Right atrium auricular region (tissue), 2 donors: ENCODE measurements at regions not wholly inside any gene's neighbourhood (a gene's known extent, or its start where the extent isn't known, plus 50 kb on each side); places are given as distances from the start of the nearest gene placed in this dataset.

Experiments used
- DNase-seq: peaks from one replicate; pipeline ENCODE4 v3.0.0-alpha.2; 2019; ENCODE audit warnings: low spot score
- H3K27ac ChIP-seq, 2 donors: fragments of 200-600 bp; sonication (generic); 1 replicate in 1 of 2; 2 replicates in 1 of 2; pipeline ENCODE4 v1.5.1; 2016 to 2019
- H3K27me3 ChIP-seq, 2 donors: fragments of 200-600 bp; sonication (generic); one replicate each; pipeline versions ENCODE4 v1.5.1 to v1.6.0; 2017 to 2019
- H3K36me3 ChIP-seq: fragments of 200-600 bp; sonication (generic); one replicate; pipeline ENCODE4 v1.5.1; 2016
- H3K4me1 ChIP-seq, 2 donors: fragments of 200-600 bp; sonication (generic); one replicate each; pipeline versions ENCODE4 v1.5.1 to v1.6.0; 2017 to 2019
- H3K4me3 ChIP-seq, 2 donors: fragments of 200-600 bp; sonication (generic); 1 replicate in 1 of 2; 2 replicates in 1 of 2; pipeline ENCODE4 v1.5.1; 2017 to 2019; ENCODE audit warnings: mild to moderate bottlenecking in 1 of 2, moderate library complexity in 1 of 2
- H3K9me3 ChIP-seq, 2 donors: fragments of 200-600 bp; sonication (generic); one replicate each; pipeline ENCODE4 v1.5.1; 2019
- TF ChIP-seq, protein P1 (sequence below), 2 donors: fragments of 200-600 bp; sonication (generic); IDR thresholded peaks; one replicate each; pipeline ENCODE4 v1.5.1; 2019; ENCODE audit warnings: antibody characterized with exemption in 2 of 2

GRCh38 chr1:69175053-69175452 lies 392.7 kb upstream of the LRRC7 start:
- Histone ChIP-seq H3K27me3 (no peaks in the 10 kb centered on the region), H3K36me3 (no peaks in the 10 kb centered on the region), H3K4me3 (no peak overlapping the region), H3K27ac (no peak overlapping the region), H3K9me3 (no peaks in the 10 kb centered on the region), H3K4me1 (no peaks in the 10 kb centered on the region)
- DNase-seq: no peak
- TF ChIP-seq, protein P1, sequence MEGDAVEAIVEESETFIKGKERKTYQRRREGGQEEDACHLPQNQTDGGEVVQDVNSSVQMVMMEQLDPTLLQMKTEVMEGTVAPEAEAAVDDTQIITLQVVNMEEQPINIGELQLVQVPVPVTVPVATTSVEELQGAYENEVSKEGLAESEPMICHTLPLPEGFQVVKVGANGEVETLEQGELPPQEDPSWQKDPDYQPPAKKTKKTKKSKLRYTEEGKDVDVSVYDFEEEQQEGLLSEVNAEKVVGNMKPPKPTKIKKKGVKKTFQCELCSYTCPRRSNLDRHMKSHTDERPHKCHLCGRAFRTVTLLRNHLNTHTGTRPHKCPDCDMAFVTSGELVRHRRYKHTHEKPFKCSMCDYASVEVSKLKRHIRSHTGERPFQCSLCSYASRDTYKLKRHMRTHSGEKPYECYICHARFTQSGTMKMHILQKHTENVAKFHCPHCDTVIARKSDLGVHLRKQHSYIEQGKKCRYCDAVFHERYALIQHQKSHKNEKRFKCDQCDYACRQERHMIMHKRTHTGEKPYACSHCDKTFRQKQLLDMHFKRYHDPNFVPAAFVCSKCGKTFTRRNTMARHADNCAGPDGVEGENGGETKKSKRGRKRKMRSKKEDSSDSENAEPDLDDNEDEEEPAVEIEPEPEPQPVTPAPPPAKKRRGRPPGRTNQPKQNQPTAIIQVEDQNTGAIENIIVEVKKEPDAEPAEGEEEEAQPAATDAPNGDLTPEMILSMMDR (IDR thresholded peaks at IDR 0.05): no peak

GRCh38 chr1:69180358-69180757 lies 387.4 kb upstream of the LRRC7 start:
- no peak for DNase-seq

DNA sequence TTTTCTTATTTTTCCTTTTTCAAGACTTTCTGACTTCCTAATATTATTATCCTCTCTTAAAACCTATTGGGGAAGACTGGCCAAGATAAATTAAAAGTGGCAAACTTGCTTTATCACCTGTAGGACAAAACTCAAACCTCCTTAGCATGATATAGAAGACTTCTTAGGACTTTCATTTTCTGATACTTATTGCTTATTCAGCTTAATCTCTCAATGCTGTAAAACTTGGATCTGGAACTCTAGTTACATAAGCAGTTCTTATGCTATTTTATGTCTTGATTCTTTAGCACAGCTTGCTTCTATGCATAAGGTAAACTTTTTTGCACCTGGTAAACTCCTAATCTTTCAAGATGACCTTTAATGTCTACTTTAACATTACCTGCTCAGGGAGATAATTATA lies 382.3 kb upstream of the LRRC7 start:
- no peaks in the 10 kb centered on the region for H3K9me3 ChIP-seq
- TF ChIP-seq, protein P1 (IDR thresholded peaks at IDR 0.05): no peak

More at GRCh38 chr1:69180358-69180757, 387.4 kb upstream of the LRRC7 start:
- Histone ChIP-seq H3K9me3 (no peaks in the 10 kb centered on the region), H3K4me3 (no peak overlapping the region), H3K4me1 (no peaks in the 10 kb centered on the region), H3K27ac (no peak overlapping the region), H3K36me3 (no peaks in the 10 kb centered on the region), H3K27me3 (no peaks in the 10 kb centered on the region)
- TF ChIP-seq, protein P1 (IDR thresholded peaks at IDR 0.05): no peak

GRCh38 chr1:69191335-69191734 lies 376.4 kb upstream of the LRRC7 start:
- Histone ChIP-seq H3K4me1 (no peaks in the 10 kb centered on the region), H3K4me3 (no peak overlapping the region), H3K27me3 (no peaks in the 10 kb centered on the region), H3K9me3 (no peaks in the 10 kb centered on the region), H3K27ac (no peak overlapping the region), H3K36me3 (no peaks in the 10 kb centered on the region)
- no peak for DNase-seq
- TF ChIP-seq, protein P1 (IDR thresholded peaks at IDR 0.05): no peak

More for the DNA sequence above, 382.3 kb upstream of the LRRC7 start:
- Histone ChIP-seq H3K4me1 (no peaks in the 10 kb centered on the region), H3K27me3 (no peaks in the 10 kb centered on the region), H3K27ac (no peak overlapping the region), H3K4me3 (no peak overlapping the region), H3K36me3 (no peaks in the 10 kb centered on the region)
- no peak for DNase-seq

DNA sequence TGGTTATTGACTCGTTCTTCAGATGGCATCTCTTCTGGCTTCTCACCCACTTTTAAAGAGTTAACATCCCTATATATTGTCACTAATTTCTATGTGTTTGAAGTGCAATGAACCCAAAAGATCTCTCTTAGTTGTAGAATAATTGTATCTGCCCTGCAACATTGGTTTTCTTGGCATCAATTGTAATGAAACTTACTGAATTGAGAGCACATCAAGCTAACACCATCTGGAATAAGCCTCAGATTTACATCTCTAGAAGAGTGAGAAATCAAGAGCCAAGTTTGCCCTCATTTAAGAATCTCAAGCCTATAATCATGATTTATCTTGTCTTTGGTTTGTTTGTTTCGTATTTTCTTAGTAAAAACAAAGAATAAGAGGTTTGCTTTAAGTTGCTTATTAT lies 372.6 kb upstream of the LRRC7 start:
- no peaks in the 10 kb centered on the region for H3K27me3 ChIP-seq
- no peaks in the 10 kb centered on the region for H3K36me3 ChIP-seq
- TF ChIP-seq, protein P1 (IDR thresholded peaks at IDR 0.05): no peak
- no peak overlapping the region for H3K4me3 ChIP-seq
- no peaks in the 10 kb centered on the region for H3K9me3 ChIP-seq
- no peak for DNase-seq
- H3K27ac ChIP-seq: no peak overlapping the region
- H3K4me1 ChIP-seq: no peaks in the 10 kb centered on the region

DNA sequence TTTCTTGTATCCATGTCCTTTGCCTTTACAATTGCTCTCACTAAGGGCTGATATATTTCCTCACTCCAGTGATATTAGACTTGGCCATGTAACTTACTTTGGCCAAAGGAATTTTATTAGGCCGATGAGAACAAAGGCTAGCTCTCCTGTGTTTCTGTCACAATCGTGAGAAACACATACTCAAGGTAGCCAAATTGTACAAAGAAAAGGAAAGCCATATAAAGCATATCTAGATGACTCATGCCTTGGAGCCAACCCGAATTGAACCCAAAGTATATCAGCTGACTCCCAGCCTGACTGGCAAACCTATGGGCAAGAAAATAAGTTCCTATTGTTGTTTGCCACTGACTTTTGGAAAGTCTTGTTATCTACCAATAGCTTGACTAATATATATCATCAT lies 371.7 kb upstream of the LRRC7 start:
- Histone ChIP-seq H3K27ac (no peak overlapping the region), H3K4me3 (no peak overlapping the region), H3K27me3 (no peaks in the 10 kb centered on the region), H3K9me3 (no peaks in the 10 kb centered on the region), H3K4me1 (no peaks in the 10 kb centered on the region), H3K36me3 (no peaks in the 10 kb centered on the region)
- no peak for DNase-seq
- TF ChIP-seq, protein P1 (IDR thresholded peaks at IDR 0.05): no peak
